ENCODE measurements at regions not wholly inside any gene's neighbourhood (a gene's known extent, or its start where the extent isn't known, plus 50 kb on each side); places are given as distances from the start of the nearest gene placed in this dataset.

DNA sequence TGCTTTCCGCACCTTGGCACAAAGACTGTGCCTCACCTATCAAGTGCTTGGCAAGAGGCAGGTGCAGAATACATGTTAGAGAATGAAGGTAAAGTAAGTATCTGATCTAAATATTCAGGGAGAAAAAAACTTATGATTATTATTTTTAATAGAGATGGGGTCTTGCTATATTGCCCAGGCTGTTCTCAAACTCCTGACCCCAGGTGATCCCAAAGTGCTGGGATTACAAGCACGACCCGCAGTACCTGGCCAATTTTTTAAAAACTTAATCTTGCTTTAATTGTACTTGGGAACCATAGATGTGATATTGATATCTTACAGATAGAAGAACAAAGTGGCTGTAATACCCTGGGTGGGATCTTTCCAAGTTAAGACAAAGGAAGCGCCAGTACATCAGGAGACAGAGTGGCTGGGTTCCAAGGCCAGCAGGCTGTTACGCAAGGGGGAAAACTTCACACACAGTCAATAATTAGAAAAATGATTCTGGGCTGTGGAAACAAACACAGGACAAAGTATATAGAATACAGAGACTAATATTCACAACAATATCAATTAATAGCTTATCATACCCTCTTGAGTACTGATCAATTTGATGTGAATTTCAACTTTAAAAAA, 58.6 kb upstream of the ATP1A1 start:
- TF ChIP-seq, protein P1, sequence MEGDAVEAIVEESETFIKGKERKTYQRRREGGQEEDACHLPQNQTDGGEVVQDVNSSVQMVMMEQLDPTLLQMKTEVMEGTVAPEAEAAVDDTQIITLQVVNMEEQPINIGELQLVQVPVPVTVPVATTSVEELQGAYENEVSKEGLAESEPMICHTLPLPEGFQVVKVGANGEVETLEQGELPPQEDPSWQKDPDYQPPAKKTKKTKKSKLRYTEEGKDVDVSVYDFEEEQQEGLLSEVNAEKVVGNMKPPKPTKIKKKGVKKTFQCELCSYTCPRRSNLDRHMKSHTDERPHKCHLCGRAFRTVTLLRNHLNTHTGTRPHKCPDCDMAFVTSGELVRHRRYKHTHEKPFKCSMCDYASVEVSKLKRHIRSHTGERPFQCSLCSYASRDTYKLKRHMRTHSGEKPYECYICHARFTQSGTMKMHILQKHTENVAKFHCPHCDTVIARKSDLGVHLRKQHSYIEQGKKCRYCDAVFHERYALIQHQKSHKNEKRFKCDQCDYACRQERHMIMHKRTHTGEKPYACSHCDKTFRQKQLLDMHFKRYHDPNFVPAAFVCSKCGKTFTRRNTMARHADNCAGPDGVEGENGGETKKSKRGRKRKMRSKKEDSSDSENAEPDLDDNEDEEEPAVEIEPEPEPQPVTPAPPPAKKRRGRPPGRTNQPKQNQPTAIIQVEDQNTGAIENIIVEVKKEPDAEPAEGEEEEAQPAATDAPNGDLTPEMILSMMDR (IDR thresholded peaks at IDR 0.05) = no peak
- H3K27me3 ChIP-seq = no peaks in the 10 kb centered on the region
- ATAC-seq (peak in 3 of 4 donors; percentile 19 to 31 (median 21)), FAIRE-seq (no peak), DNase-seq (peak in 4 of 6 donors; percentile 34 to 67 (median 48))
- H3K36me3 ChIP-seq = no peaks in the 10 kb centered on the region
- peaks cover 60 to 78% (median 67%) of the 10 kb centered on the region in 3 donors for H3K4me1 ChIP-seq
- 25 to 33% methylated on average over 5 of the region's 5 CpGs for WGBS, 2 donors
- no peaks in the 10 kb centered on the region for H3K9me3 ChIP-seq
- intact Hi-C loops (cut with DNase I) = loop anchor here in 1 of 3 donors (10.0 kb wide), 1 partner anchor 60 kb away; the partner anchor contains the start of gene ATP1A1
- no peak overlapping the region for H3K4me3 ChIP-seq
- peak overlapping the region in 2 of 4 donors; percentile 75 to 86 for H3K27ac ChIP-seq

DNA sequence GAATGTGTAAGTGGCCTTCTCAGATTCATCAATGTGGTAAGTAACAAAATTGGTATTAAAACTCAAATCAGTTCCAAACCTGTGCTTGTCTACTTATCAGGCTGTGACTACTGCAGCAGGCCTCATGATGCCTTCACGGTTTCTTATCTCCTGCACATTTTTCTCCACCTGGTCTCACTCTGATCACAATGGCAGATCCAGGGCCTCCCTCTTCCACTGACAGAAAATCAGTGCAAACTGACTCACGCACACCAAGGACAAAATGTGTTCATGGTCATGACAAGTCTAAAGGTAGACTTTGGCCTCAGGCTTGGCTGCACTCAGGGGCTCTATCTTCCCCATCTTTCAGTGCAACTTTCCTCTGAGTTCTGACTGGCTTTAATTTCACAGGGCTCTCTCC, 56.7 kb upstream of the ATP1A1 start:
- FAIRE-seq (no peak), DNase-seq (no peak), ATAC-seq (peak in 3 of 4 donors; percentile 15 to 34 (median 28))
- H3K9me3 ChIP-seq = no peaks in the 10 kb centered on the region
- no peaks in the 10 kb centered on the region for H3K27me3 ChIP-seq
- peaks cover 69 to 78% (median 71%) of the 10 kb centered on the region in 3 donors for H3K4me1 ChIP-seq
- peak overlapping the region in 3 of 4 donors; percentile 11 to 86 (median 39) for H3K27ac ChIP-seq
- H3K36me3 ChIP-seq = no peaks in the 10 kb centered on the region
- H3K4me3 ChIP-seq = no peak overlapping the region
- TF ChIP-seq, protein P1 (IDR thresholded peaks at IDR 0.05) = no peak
- intact Hi-C loops (cut with DNase I) = loop anchor here in 1 of 3 donors (10.0 kb wide), 1 partner anchor 58 kb away; the partner anchor contains the start of gene ATP1A1
- WGBS, 2 donors = 16 to 21% methylated on average over 2 of the region's 2 CpGs

DNA sequence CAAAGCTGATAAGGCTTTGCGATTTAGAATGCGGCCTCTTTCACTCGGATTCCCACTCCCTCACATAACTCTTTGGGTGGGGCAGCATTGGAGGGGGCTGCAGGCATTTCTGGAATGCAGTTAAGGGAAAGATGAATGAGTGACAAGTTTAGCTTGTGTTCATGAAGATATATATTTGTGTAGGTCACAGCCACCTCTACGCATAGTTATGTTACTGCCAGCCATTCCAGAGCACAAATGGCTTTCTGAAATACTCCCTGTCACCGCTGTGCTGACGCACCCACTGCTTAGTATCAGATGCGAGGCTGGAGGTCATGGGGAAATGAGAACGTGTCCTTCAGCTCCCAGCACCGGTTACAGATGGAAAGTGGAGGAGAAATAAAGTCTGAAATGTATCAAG, 54.1 kb upstream of the ATP1A1 start:
- no peak for FAIRE-seq
- H3K27ac ChIP-seq = peak overlapping the region in 2 of 4 donors; percentile 14 to 46

DNA sequence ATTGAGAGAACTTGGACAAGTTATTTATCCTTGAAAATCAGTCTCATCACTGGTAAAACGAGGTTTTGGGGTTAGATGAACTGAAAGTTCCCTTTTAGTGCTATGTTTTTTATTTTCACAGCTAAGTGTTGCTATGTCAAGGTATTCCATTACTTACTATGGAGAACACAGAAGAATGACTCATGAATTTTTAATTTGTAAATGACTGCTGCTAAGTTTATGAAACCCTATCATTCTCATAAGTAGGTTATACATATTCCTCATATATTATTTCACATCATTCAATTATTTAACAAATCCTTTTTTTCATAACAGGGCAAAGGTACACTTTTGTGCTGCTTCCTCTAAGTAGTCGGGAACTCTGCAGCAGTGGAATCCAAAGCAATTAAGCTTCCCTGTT, 52.2 kb upstream of the ATP1A1 start:
- no peak overlapping the region for H3K4me3 ChIP-seq
- H3K27me3 ChIP-seq = no peaks in the 10 kb centered on the region
- DNase-seq = no peak
- peaks cover 66 to 73% (median 68%) of the 10 kb centered on the region in 3 donors for H3K4me1 ChIP-seq
- no peaks in the 10 kb centered on the region for H3K9me3 ChIP-seq
- WGBS, 2 donors = 38 to 47% methylated on average over 2 of the region's 2 CpGs
- TF ChIP-seq, protein P1 (IDR thresholded peaks at IDR 0.05) = no peak
- intact Hi-C loops (cut with DNase I) = no loop called here
- peak overlapping the region in 2 of 4 donors; percentile 68 to 69 for H3K27ac ChIP-seq
- no peak for FAIRE-seq
- no peak for ATAC-seq
- H3K36me3 ChIP-seq = no peaks in the 10 kb centered on the region

More for the DNA sequence above, 54.1 kb upstream of the ATP1A1 start:
- Histone ChIP-seq H3K4me1 (peaks cover 74 to 75% (median 75%) of the 10 kb centered on the region in 3 donors), H3K27me3 (no peaks in the 10 kb centered on the region), H3K36me3 (no peaks in the 10 kb centered on the region), H3K4me3 (no peak overlapping the region), H3K9me3 (no peaks in the 10 kb centered on the region)
- TF ChIP-seq, protein P1 (IDR thresholded peaks at IDR 0.05) = no peak
- DNase-seq (peak in 2 of 6 donors; percentile 38 to 43), ATAC-seq (peak; percentile 23 to 40 (median 26))
- WGBS, 2 donors = 13 to 18% methylated on average over 9 of the region's 9 CpGs
- intact Hi-C loops (cut with DNase I) = loop anchor here in 1 of 3 donors (10.0 kb wide), 1 partner anchor 56 kb away; the partner anchor contains the start of gene ATP1A1

DNA sequence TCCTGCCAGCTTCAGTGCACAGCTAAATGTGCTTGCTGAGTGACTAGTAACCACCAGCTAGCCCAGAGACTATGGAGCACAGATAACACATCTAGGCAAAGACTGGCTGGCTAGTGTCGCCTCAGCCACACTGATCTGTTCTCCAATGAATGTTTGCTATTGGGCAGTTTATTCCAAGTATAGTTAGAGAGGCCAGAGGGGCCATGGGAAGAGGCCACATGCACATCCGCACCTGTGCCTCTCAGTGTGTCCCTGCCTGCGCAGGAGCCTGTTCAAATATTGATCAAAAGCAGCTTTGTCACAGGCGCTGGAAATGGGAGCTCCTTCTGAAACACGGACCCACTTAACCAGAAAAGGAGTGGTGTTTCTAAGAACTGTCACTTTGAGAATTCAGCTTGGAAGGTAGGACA, 51.3 kb upstream of the ATP1A1 start:
- Histone ChIP-seq H3K27me3 (no peaks in the 10 kb centered on the region), H3K27ac (peak overlapping the region; percentile 28 to 69 (median 56)), H3K4me3 (no peak overlapping the region), H3K9me3 (no peaks in the 10 kb centered on the region), H3K4me1 (peaks cover 58 to 69% (median 67%) of the 10 kb centered on the region in 3 donors), H3K36me3 (no peaks in the 10 kb centered on the region)
- intact Hi-C loops (cut with DNase I) = no loop called here
- peak in 5 of 6 donors; percentile 78 to 84 (median 82) for DNase-seq
- FAIRE-seq = no peak
- 7 to 17% methylated on average over 5 of the region's 5 CpGs for WGBS, 2 donors
- TF ChIP-seq, protein P1 (IDR thresholded peaks at IDR 0.05) = no peak
- peak; percentile 77 to 86 (median 82) for ATAC-seq
